Dendritic cell treated with granulocyte-macrophage colony-stimulating factor and Interleukin-4, amounts not matched to agents 40 ng/mL and 50 ng/mL, for 4 days (primary cell): ENCODE measurements at regions not wholly inside any gene's neighbourhood (a gene's known extent, or its start where the extent isn't known, plus 50 kb on each side); places are given as distances from the start of the nearest gene placed in this dataset.

Experiments
- H3K27ac Mint-ChIP-seq: one replicate; pipeline ENCODE4 v1.8.0; 2022; ENCODE audit warnings: mild to moderate bottlenecking, mixed read lengths
- H3K27me3 Mint-ChIP-seq: one replicate; pipeline ENCODE4 v1.8.0; 2022; ENCODE audit warnings: mild to moderate bottlenecking, mixed read lengths
- H3K36me3 Mint-ChIP-seq: one replicate; pipeline ENCODE4 v1.8.0; 2022; ENCODE audit warnings: low read depth, mixed read lengths
- H3K4me1 Mint-ChIP-seq: one replicate; pipeline ENCODE4 v1.8.0; 2022; ENCODE audit warnings: low read depth, mixed read lengths
- H3K4me3 Mint-ChIP-seq: one replicate; pipeline ENCODE4 v1.8.0; 2022; ENCODE audit warnings: mild to moderate bottlenecking, moderate library complexity, mixed read lengths
- H3K9me3 Mint-ChIP-seq: one replicate; pipeline ENCODE4 v1.8.0; 2022; ENCODE audit warnings: mixed read lengths
- intact Hi-C: fragments of 100-400 bp; cut with micrococcal nuclease; formaldehyde crosslinking; loops from one replicate; pipeline ENCODE4 v1.15.0; 2022

- Mint-ChIP-seq H3K27me3 (no peaks in the 10 kb centered on the region), H3K27ac (no peak overlapping the region), H3K4me1 (peaks cover 6% of the 10 kb centered on the region), H3K9me3 (no peaks in the 10 kb centered on the region), H3K36me3 (no peaks in the 10 kb centered on the region), H3K4me3 (no peak overlapping the region)
- intact Hi-C loops = no loop called here
These were observed 545.0 kb upstream of the TBL1XR1 start for GRCh38 chr3:177742273-177742672.

- H3K27me3 Mint-ChIP-seq = no peaks in the 10 kb centered on the region
- H3K27ac Mint-ChIP-seq = no peak overlapping the region
- peaks cover 6% of the 10 kb centered on the region for H3K4me1 Mint-ChIP-seq
- no peaks in the 10 kb centered on the region for H3K9me3 Mint-ChIP-seq
- intact Hi-C loops = no loop called here
- H3K36me3 Mint-ChIP-seq = no peaks in the 10 kb centered on the region
- no peak overlapping the region for H3K4me3 Mint-ChIP-seq
These were observed 546.0 kb upstream of the TBL1XR1 start for GRCh38 chr3:177743173-177743890.

- no peak overlapping the region for H3K27ac Mint-ChIP-seq
These were observed 547.8 kb upstream of the TBL1XR1 start for GRCh38 chr3:177744873-177745606.

GRCh38 chr3:177745607-177746005 is 548.3 kb upstream of the TBL1XR1 start:
- intact Hi-C loops = no loop called here
- H3K27me3 Mint-ChIP-seq = no peaks in the 10 kb centered on the region
- H3K27ac Mint-ChIP-seq = no peak overlapping the region
- peaks cover under 1% of the 10 kb centered on the region for H3K4me1 Mint-ChIP-seq
- H3K36me3 Mint-ChIP-seq = no peaks in the 10 kb centered on the region
- H3K4me3 Mint-ChIP-seq = no peak overlapping the region
- no peaks in the 10 kb centered on the region for H3K9me3 Mint-ChIP-seq

More at GRCh38 chr3:177744873-177745606, 547.8 kb upstream of the TBL1XR1 start:
- Mint-ChIP-seq H3K9me3 (no peaks in the 10 kb centered on the region), H3K4me1 (peaks cover 6% of the 10 kb centered on the region), H3K36me3 (no peaks in the 10 kb centered on the region), H3K27me3 (no peaks in the 10 kb centered on the region), H3K4me3 (no peak overlapping the region)
- intact Hi-C loops = no loop called here

- H3K27me3 Mint-ChIP-seq = no peaks in the 10 kb centered on the region
- H3K4me3 Mint-ChIP-seq = no peak overlapping the region
- H3K36me3 Mint-ChIP-seq = no peaks in the 10 kb centered on the region
- H3K4me1 Mint-ChIP-seq = no peaks in the 10 kb centered on the region
- intact Hi-C loops = no loop called here
- no peaks in the 10 kb centered on the region for H3K9me3 Mint-ChIP-seq
- no peak overlapping the region for H3K27ac Mint-ChIP-seq
These were observed 549.2 kb upstream of the TBL1XR1 start for GRCh38 chr3:177746337-177746933.

GRCh38 chr3:177749836-177750235 is 552.6 kb upstream of the TBL1XR1 start:
- no peak overlapping the region for H3K4me3 Mint-ChIP-seq
- no peaks in the 10 kb centered on the region for H3K9me3 Mint-ChIP-seq
- H3K27me3 Mint-ChIP-seq = no peaks in the 10 kb centered on the region
- H3K4me1 Mint-ChIP-seq = peaks cover 20% of the 10 kb centered on the region
- no peak overlapping the region for H3K27ac Mint-ChIP-seq
- intact Hi-C loops = no loop called here
- H3K36me3 Mint-ChIP-seq = no peaks in the 10 kb centered on the region

- no peaks in the 10 kb centered on the region for H3K9me3 Mint-ChIP-seq
- no peak overlapping the region for H3K27ac Mint-ChIP-seq
- no peaks in the 10 kb centered on the region for H3K36me3 Mint-ChIP-seq
- H3K27me3 Mint-ChIP-seq = no peaks in the 10 kb centered on the region
- intact Hi-C loops = no loop called here
- no peak overlapping the region for H3K4me3 Mint-ChIP-seq
- H3K4me1 Mint-ChIP-seq = peaks cover 22% of the 10 kb centered on the region
These were observed 553.2 kb upstream of the TBL1XR1 start for GRCh38 chr3:177750436-177750835.

GRCh38 chr3:177751770-177752169 is 554.5 kb upstream of the TBL1XR1 start:
- H3K4me3 Mint-ChIP-seq = no peak overlapping the region
- no peaks in the 10 kb centered on the region for H3K36me3 Mint-ChIP-seq
- intact Hi-C loops = no loop called here
- H3K27me3 Mint-ChIP-seq = no peaks in the 10 kb centered on the region
- H3K9me3 Mint-ChIP-seq = peaks cover 5% of the 10 kb centered on the region
- H3K27ac Mint-ChIP-seq = no peak overlapping the region
- H3K4me1 Mint-ChIP-seq = peaks cover 22% of the 10 kb centered on the region

- H3K27ac Mint-ChIP-seq = no peak overlapping the region
- H3K27me3 Mint-ChIP-seq = no peaks in the 10 kb centered on the region
- H3K9me3 Mint-ChIP-seq = peaks cover 12% of the 10 kb centered on the region
- H3K36me3 Mint-ChIP-seq = no peaks in the 10 kb centered on the region
- peaks cover 22% of the 10 kb centered on the region for H3K4me1 Mint-ChIP-seq
- H3K4me3 Mint-ChIP-seq = no peak overlapping the region
- intact Hi-C loops = no loop called here
These were observed 555.5 kb upstream of the TBL1XR1 start for GRCh38 chr3:177752831-177753230.

GRCh38 chr3:177753451-177754155 is 556.3 kb upstream of the TBL1XR1 start:
- H3K27ac Mint-ChIP-seq = no peak overlapping the region
- H3K9me3 Mint-ChIP-seq = peaks cover 12% of the 10 kb centered on the region
- H3K36me3 Mint-ChIP-seq = no peaks in the 10 kb centered on the region
- intact Hi-C loops = no loop called here
- no peaks in the 10 kb centered on the region for H3K27me3 Mint-ChIP-seq
- no peak overlapping the region for H3K4me3 Mint-ChIP-seq
- H3K4me1 Mint-ChIP-seq = peaks cover 22% of the 10 kb centered on the region

- H3K9me3 Mint-ChIP-seq = peaks cover 12% of the 10 kb centered on the region
- intact Hi-C loops = no loop called here
- H3K27me3 Mint-ChIP-seq = no peaks in the 10 kb centered on the region
- peaks cover 22% of the 10 kb centered on the region for H3K4me1 Mint-ChIP-seq
- H3K36me3 Mint-ChIP-seq = no peaks in the 10 kb centered on the region
- H3K27ac Mint-ChIP-seq = peak overlapping the region; percentile 38
- no peak overlapping the region for H3K4me3 Mint-ChIP-seq
These were observed 557.2 kb upstream of the TBL1XR1 start for GRCh38 chr3:177754508-177754921.

GRCh38 chr3:177758126-177758525 is 560.8 kb upstream of the TBL1XR1 start:
- intact Hi-C loops = no loop called here
- H3K4me3 Mint-ChIP-seq = no peak overlapping the region
- H3K4me1 Mint-ChIP-seq = peaks cover 16% of the 10 kb centered on the region
- H3K27ac Mint-ChIP-seq = no peak overlapping the region
- no peaks in the 10 kb centered on the region for H3K27me3 Mint-ChIP-seq
- H3K9me3 Mint-ChIP-seq = peaks cover 19% of the 10 kb centered on the region
- no peaks in the 10 kb centered on the region for H3K36me3 Mint-ChIP-seq

GRCh38 chr3:177760803-177761202 is 563.5 kb upstream of the TBL1XR1 start:
- Mint-ChIP-seq H3K36me3 (no peaks in the 10 kb centered on the region), H3K4me3 (no peak overlapping the region), H3K27ac (no peak overlapping the region), H3K9me3 (peaks cover 19% of the 10 kb centered on the region), H3K4me1 (no peaks in the 10 kb centered on the region), H3K27me3 (no peaks in the 10 kb centered on the region)
- intact Hi-C loops = no loop called here

GRCh38 chr3:177764377-177764912 is 567.2 kb upstream of the TBL1XR1 start:
- intact Hi-C loops = no loop called here
- Mint-ChIP-seq H3K27me3 (no peaks in the 10 kb centered on the region), H3K4me1 (no peaks in the 10 kb centered on the region), H3K9me3 (peaks cover 15% of the 10 kb centered on the region), H3K4me3 (no peak overlapping the region), H3K36me3 (no peaks in the 10 kb centered on the region), H3K27ac (no peak overlapping the region)
